ENCODE measurements at regions not wholly inside any gene's neighbourhood (a gene's known extent, or its start where the extent isn't known, plus 50 kb on each side); places are given as distances from the start of the nearest gene placed in this dataset.

DNA sequence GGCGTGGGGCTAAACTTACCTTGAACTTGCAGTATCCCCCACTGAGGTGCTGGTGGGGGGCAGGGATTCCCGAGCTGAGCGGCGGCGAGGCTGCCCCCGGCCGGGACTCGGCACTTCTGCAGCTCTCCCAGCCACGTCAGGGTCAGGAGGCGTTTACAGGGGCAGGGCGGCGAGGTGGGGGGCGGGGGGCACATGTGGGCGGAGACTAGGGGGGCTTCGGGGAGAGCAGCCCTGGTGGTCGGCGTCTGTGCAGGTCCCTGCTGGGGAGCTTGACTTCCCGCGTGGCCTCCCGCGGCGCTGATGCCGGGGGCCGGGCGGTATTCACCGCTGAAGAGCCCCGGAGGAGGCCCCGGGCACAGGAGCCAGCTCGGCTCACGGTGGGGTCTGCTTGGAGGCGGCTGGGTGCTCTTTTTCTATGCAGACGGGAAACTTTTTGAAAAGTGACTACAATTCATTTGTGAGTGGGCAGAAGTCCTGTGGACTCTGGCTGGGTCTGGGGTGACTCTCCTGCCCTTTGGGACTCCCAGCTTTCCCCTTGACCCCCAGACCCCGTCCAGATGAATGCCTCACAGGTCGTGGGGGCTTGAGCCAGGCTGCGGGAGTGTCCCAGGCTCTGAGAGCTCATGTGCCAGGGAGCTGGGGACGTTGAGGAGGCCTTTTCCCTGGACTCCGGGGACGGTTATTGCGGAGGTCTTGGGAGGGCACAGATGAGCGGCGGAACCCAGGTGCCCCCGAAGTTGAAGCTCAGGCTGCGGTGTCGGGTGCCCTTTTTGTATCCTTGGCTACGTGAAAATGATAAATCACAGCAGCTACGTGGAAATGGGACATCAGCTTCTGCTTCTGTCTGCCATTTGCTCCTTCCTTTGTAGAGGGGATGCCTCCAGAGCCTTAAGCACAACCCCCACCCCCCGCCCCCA, 75.9 kb upstream of the GATA5 start:
- DNase-seq (ENCODE audit: low spot score), result peak; percentile 35
- TF ChIP-seq PRRX2 (CRISPR knock-in tag; IDR thresholded peaks at IDR 0.05), result no peak
- TF ChIP-seq, protein P1, sequence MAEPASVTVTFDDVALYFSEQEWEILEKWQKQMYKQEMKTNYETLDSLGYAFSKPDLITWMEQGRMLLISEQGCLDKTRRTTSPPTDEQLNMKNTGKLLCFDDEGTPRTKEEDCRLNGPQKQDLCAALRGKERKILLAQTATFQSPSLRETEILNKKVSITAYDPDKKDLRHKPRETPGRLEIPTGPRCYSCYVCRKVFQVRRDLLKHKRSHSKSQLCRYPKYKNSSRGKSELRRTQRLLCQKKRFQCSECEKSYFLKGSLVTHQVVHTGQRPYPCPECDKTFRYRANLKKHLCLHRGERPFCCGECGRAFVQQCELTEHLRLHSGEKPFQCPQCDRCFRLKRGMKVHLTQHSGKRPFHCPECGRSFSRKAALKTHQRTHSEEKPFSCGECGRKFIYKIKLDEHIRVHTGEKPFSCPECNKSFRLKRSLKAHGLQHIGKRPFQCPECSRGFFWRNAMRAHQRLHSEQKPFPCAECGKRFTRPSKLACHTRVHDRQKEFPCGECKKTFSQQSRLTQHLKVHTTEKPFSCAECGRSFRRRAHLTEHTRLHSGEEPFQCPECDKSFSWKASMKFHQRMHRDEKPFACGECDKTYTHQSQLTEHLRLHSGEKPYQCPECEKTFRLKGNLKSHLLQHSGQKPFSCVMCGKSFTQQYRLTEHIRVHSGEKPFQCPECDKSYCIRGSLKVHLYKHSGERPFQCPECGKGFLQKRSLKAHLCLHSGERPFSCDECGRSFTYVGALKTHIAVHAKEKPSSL (CRISPR knock-in tag; conservative IDR thresholded peaks at IDR 0.05), result no peak
- TF ChIP-seq, protein P2, sequence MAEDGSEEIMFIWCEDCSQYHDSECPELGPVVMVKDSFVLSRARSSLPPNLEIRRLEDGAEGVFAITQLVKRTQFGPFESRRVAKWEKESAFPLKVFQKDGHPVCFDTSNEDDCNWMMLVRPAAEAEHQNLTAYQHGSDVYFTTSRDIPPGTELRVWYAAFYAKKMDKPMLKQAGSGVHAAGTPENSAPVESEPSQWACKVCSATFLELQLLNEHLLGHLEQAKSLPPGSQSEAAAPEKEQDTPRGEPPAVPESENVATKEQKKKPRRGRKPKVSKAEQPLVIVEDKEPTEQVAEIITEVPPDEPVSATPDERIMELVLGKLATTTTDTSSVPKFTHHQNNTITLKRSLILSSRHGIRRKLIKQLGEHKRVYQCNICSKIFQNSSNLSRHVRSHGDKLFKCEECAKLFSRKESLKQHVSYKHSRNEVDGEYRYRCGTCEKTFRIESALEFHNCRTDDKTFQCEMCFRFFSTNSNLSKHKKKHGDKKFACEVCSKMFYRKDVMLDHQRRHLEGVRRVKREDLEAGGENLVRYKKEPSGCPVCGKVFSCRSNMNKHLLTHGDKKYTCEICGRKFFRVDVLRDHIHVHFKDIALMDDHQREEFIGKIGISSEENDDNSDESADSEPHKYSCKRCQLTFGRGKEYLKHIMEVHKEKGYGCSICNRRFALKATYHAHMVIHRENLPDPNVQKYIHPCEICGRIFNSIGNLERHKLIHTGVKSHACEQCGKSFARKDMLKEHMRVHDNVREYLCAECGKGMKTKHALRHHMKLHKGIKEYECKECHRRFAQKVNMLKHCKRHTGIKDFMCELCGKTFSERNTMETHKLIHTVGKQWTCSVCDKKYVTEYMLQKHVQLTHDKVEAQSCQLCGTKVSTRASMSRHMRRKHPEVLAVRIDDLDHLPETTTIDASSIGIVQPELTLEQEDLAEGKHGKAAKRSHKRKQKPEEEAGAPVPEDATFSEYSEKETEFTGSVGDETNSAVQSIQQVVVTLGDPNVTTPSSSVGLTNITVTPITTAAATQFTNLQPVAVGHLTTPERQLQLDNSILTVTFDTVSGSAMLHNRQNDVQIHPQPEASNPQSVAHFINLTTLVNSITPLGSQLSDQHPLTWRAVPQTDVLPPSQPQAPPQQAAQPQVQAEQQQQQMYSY (CRISPR knock-in tag; IDR thresholded peaks at IDR 0.05), result no peak
- no peak for TF ChIP-seq ZNF317 (CRISPR knock-in tag; IDR thresholded peaks at IDR 0.05; ENCODE audit: borderline replicate concordance, low read depth)
- TF ChIP-seq NR3C1 (CRISPR knock-in tag; conservative IDR thresholded peaks at IDR 0.05; ENCODE audit: low read depth), result no peak
- no peak for TF ChIP-seq JUN (CRISPR knock-in tag; IDR thresholded peaks at IDR 0.05)
- TF ChIP-seq RORB (CRISPR knock-in tag; IDR thresholded peaks at IDR 0.05), result no peak
- TF ChIP-seq ZNF121 (CRISPR knock-in tag; IDR thresholded peaks at IDR 0.05), result no peak
- TF ChIP-seq TP53 (CRISPR knock-in tag; IDR thresholded peaks at IDR 0.05), result no peak
- TF ChIP-seq ZNF232 (CRISPR knock-in tag; IDR thresholded peaks at IDR 0.05), result no peak
- TF ChIP-seq, protein P3, sequence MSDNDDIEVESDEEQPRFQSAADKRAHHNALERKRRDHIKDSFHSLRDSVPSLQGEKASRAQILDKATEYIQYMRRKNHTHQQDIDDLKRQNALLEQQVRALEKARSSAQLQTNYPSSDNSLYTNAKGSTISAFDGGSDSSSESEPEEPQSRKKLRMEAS (CRISPR knock-in tag; IDR thresholded peaks at IDR 0.05), result no peak
- TF ChIP-seq ZNF671 (CRISPR knock-in tag; IDR thresholded peaks at IDR 0.05), result no peak
- TF ChIP-seq, protein P4, sequence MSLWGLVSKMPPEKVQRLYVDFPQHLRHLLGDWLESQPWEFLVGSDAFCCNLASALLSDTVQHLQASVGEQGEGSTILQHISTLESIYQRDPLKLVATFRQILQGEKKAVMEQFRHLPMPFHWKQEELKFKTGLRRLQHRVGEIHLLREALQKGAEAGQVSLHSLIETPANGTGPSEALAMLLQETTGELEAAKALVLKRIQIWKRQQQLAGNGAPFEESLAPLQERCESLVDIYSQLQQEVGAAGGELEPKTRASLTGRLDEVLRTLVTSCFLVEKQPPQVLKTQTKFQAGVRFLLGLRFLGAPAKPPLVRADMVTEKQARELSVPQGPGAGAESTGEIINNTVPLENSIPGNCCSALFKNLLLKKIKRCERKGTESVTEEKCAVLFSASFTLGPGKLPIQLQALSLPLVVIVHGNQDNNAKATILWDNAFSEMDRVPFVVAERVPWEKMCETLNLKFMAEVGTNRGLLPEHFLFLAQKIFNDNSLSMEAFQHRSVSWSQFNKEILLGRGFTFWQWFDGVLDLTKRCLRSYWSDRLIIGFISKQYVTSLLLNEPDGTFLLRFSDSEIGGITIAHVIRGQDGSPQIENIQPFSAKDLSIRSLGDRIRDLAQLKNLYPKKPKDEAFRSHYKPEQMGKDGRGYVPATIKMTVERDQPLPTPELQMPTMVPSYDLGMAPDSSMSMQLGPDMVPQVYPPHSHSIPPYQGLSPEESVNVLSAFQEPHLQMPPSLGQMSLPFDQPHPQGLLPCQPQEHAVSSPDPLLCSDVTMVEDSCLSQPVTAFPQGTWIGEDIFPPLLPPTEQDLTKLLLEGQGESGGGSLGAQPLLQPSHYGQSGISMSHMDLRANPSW (CRISPR knock-in tag; conservative IDR thresholded peaks at IDR 0.05; ENCODE audit: low read depth), result no peak
- TF ChIP-seq, protein P5, sequence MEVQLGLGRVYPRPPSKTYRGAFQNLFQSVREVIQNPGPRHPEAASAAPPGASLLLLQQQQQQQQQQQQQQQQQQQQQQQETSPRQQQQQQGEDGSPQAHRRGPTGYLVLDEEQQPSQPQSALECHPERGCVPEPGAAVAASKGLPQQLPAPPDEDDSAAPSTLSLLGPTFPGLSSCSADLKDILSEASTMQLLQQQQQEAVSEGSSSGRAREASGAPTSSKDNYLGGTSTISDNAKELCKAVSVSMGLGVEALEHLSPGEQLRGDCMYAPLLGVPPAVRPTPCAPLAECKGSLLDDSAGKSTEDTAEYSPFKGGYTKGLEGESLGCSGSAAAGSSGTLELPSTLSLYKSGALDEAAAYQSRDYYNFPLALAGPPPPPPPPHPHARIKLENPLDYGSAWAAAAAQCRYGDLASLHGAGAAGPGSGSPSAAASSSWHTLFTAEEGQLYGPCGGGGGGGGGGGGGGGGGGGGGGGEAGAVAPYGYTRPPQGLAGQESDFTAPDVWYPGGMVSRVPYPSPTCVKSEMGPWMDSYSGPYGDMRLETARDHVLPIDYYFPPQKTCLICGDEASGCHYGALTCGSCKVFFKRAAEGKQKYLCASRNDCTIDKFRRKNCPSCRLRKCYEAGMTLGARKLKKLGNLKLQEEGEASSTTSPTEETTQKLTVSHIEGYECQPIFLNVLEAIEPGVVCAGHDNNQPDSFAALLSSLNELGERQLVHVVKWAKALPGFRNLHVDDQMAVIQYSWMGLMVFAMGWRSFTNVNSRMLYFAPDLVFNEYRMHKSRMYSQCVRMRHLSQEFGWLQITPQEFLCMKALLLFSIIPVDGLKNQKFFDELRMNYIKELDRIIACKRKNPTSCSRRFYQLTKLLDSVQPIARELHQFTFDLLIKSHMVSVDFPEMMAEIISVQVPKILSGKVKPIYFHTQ (CRISPR knock-in tag; IDR thresholded peaks at IDR 0.05), result no peak
- no peak for TF ChIP-seq FOXP1 (CRISPR knock-in tag; IDR thresholded peaks at IDR 0.05; ENCODE audit: borderline replicate concordance)
- TF ChIP-seq EMX1 (CRISPR knock-in tag; IDR thresholded peaks at IDR 0.05), result no peak
- Mint-ChIP-seq H3K27ac (no peak overlapping the region), H3K4me1 (peaks cover 9% of the 10 kb centered on the region; the same call in 1 of the 2 replicates), H3K4me3 (peak overlapping the region; percentile 49), H3K9me3 (no peaks in the 10 kb centered on the region), H3K27me3 (ENCODE audit: low read depth) (peaks cover 20% of the 10 kb centered on the region), H3K36me3 (no peaks in the 10 kb centered on the region)
- POLR2A ChIA-PET, result no interaction called here
- no peak for ATAC-seq
- CTCF ChIA-PET, result interaction anchor here (0.6 to 5.0 kb wide), 13 partner anchors 12 to 239 kb away, joined by 3 to 34 read pairs (median 4); partner anchors contain the start of gene NTSR1
